Endodermal cell (in vitro differentiated cells): ENCODE measurements at regions not wholly inside any gene's neighbourhood (a gene's known extent, or its start where the extent isn't known, plus 50 kb on each side); places are given as distances from the start of the nearest gene placed in this dataset.
"Not testable (repeated sequence)": the region's sequence is repeated elsewhere in the genome, so short reads cannot be mapped to it uniquely, and the experiment has no call there.

Experiments
- DNase-seq: peaks from one replicate; pipeline ENCODE4 v3.0.0-alpha.2; 2017
- H3K27ac ChIP-seq: 2 replicates; pipeline ENCODE4 v1.5.1; 2013; ENCODE audit warnings: mild to moderate bottlenecking, low read depth, low read length, moderate library complexity
- H3K27me3 ChIP-seq: 2 replicates; pipeline ENCODE4 v1.6.1; 2013; ENCODE audit warnings: mild to moderate bottlenecking, low read length, moderate library complexity; ENCODE audit not compliant: insufficient read depth, control insufficient read depth, poor library complexity, severe bottlenecking
- H3K36me3 ChIP-seq: 2 replicates; pipeline ENCODE4 v1.7.0; 2013; ENCODE audit warnings: mild to moderate bottlenecking, low read length, moderate library complexity; ENCODE audit not compliant: control insufficient read depth, insufficient read depth
- H3K4me1 ChIP-seq: one replicate; pipeline ENCODE4 v1.7.0; 2013; ENCODE audit warnings: low read length; ENCODE audit not compliant: control insufficient read depth, insufficient read depth
- H3K4me3 ChIP-seq: 2 replicates; pipeline ENCODE4 v1.5.1; 2013; ENCODE audit warnings: mild to moderate bottlenecking, low read length, moderate library complexity
- H3K9ac ChIP-seq: 2 replicates; pipeline ENCODE4 v1.6.1; 2013; ENCODE audit warnings: mild to moderate bottlenecking, low read length, moderate library complexity; ENCODE audit not compliant: poor library complexity, severe bottlenecking; ENCODE audit errors: extremely low read depth
- H3K9me3 ChIP-seq: 2 replicates; pipeline ENCODE4 v1.6.1; 2013; ENCODE audit warnings: mild to moderate bottlenecking, low read length, moderate library complexity; ENCODE audit not compliant: control insufficient read depth
- H3K27ac Mint-ChIP-seq: 2 replicates; pipeline ENCODE4 v1.8.0; 2020; ENCODE audit warnings: mixed read lengths
- H3K27me3 Mint-ChIP-seq: 2 replicates; pipeline ENCODE4 v1.8.0; 2021; ENCODE audit warnings: mild to moderate bottlenecking, mixed read lengths; ENCODE audit not compliant: insufficient read depth
- H3K36me3 Mint-ChIP-seq: 2 replicates; pipeline ENCODE4 v1.8.0; 2020; ENCODE audit warnings: low read depth, mixed read lengths
- H3K4me1 Mint-ChIP-seq: 2 replicates; pipeline ENCODE4 v1.8.0; 2020; ENCODE audit warnings: mixed read lengths
- H3K4me3 Mint-ChIP-seq: 2 replicates; pipeline ENCODE4 v1.8.0; 2020; ENCODE audit warnings: mild to moderate bottlenecking, moderate library complexity, mixed read lengths
- H3K9me3 Mint-ChIP-seq: 2 replicates; pipeline ENCODE4 v1.8.0; 2020; ENCODE audit warnings: mild to moderate bottlenecking, mixed read lengths
- WGBS, 2 experiments: methylation state at CpG; one replicate each; pipeline versions ENCODE4 v1.1.5 to v1.1.7; 2013; ENCODE audit warnings: missing lambda C conversion rate in 2 of 2, mixed read lengths in 1 of 2; ENCODE audit not compliant: insufficient coverage in 1 of 2, insufficient read length in 1 of 2; 5-methylcytosine and 5-hydroxymethylcytosine counted together
- TF ChIP-seq, protein P1 (sequence below): fragments of 200-600 bp; sonication (generic); conservative IDR thresholded peaks from 2 replicates; pipeline ENCODE4 v1.5.0; 2021; ENCODE audit warnings: antibody characterized with exemption, mild to moderate bottlenecking

DNA sequence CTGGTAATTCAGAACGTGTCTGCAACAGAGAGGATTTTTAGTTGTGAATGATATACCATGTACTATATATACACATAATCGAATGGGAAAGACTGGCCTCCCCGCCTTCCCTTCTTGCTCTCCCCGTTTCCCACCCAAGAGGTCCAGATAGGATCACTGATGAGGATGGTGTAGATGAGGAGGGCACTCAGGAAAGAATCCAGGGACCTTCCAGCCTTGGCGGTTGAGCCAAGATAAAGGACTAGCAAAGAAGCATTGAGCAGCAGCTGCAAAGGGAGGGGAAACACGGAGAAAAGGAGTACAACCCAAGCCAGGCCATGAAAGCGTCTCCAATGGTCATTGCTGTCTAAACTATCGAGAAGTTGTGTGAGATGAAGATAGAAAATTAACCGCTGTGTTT is 84.0 kb upstream of the EXOC2 start:
- Histone ChIP-seq H3K4me1 (no peaks in the 10 kb centered on the region), H3K4me3 (no peak overlapping the region), H3K36me3 (no peaks in the 10 kb centered on the region), H3K27me3 (no peaks in the 10 kb centered on the region), H3K27ac (no peak overlapping the region), H3K9ac (no peak overlapping the region), H3K9me3 (no peaks in the 10 kb centered on the region)
- Mint-ChIP-seq H3K27me3 (peaks cover 2% of the 10 kb centered on the region), H3K27ac (no peak overlapping the region), H3K9me3 (no peaks in the 10 kb centered on the region), H3K4me1 (no peaks in the 10 kb centered on the region), H3K36me3 (no peaks in the 10 kb centered on the region), H3K4me3 (no peak overlapping the region)
- 90 to 100% methylated on average over 5 to 8 of the region's 9 CpGs for WGBS, 2 experiments
- TF ChIP-seq, protein P1, sequence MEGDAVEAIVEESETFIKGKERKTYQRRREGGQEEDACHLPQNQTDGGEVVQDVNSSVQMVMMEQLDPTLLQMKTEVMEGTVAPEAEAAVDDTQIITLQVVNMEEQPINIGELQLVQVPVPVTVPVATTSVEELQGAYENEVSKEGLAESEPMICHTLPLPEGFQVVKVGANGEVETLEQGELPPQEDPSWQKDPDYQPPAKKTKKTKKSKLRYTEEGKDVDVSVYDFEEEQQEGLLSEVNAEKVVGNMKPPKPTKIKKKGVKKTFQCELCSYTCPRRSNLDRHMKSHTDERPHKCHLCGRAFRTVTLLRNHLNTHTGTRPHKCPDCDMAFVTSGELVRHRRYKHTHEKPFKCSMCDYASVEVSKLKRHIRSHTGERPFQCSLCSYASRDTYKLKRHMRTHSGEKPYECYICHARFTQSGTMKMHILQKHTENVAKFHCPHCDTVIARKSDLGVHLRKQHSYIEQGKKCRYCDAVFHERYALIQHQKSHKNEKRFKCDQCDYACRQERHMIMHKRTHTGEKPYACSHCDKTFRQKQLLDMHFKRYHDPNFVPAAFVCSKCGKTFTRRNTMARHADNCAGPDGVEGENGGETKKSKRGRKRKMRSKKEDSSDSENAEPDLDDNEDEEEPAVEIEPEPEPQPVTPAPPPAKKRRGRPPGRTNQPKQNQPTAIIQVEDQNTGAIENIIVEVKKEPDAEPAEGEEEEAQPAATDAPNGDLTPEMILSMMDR: no peak
- DNase-seq: no peak

DNA sequence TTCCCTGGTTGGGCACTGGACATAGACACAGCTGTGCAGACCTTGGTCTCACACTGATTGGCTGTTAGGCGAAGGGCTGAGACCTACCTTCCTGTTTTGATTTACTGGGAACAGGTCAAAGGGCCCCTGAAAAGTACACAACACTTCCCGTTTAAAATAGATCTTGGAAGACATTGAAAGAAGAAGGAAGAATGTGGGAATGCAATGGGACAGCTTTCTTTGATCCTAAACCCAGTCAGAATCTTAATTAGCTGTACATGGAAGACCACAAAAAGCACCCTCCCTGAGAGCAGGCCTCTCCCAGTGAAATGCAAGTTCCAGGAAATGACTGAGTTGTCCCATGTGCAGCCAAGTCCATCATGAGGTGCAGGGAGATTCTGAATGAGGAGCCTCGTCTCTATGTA is 83.6 kb upstream of the EXOC2 start:
- no peaks in the 10 kb centered on the region for H3K9me3 Mint-ChIP-seq
- TF ChIP-seq, protein P1: no peak
- no peaks in the 10 kb centered on the region for H3K36me3 Mint-ChIP-seq
- Histone ChIP-seq H3K9ac (no peak overlapping the region), H3K27ac (no peak overlapping the region), H3K36me3 (no peaks in the 10 kb centered on the region), H3K4me1 (no peaks in the 10 kb centered on the region), H3K9me3 (no peaks in the 10 kb centered on the region), H3K27me3 (no peaks in the 10 kb centered on the region), H3K4me3 (no peak overlapping the region)
- no peak for DNase-seq
- no peaks in the 10 kb centered on the region for H3K4me1 Mint-ChIP-seq
- no peak overlapping the region for H3K27ac Mint-ChIP-seq
- peaks cover 3% of the 10 kb centered on the region for H3K27me3 Mint-ChIP-seq
- 84 to 88% methylated on average over 2 to 3 of the region's 3 CpGs for WGBS, 2 experiments
- no peak overlapping the region for H3K4me3 Mint-ChIP-seq

DNA sequence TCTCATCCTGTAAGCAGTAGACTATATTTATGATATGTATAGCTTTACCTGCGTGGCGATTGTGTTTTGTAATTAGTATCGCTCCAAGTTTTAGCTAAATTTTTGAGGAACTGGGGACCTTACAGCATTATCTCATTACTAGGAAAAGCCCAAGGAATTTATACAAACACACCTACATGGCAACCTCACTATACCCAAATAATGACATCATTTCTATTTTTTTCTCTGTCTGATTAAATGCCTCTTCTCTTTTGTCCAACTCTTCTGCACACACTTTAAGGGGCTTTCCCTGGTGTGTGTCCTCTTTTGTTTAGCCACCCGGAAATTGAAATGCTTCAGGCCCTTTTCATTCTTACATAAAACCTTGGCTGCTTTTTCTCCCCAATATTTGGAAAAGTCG is 82.9 kb upstream of the EXOC2 start:
- TF ChIP-seq, protein P1: no peak
- no peaks in the 10 kb centered on the region for H3K4me1 ChIP-seq
- Mint-ChIP-seq H3K9me3 (no peaks in the 10 kb centered on the region), H3K4me3 (no peak overlapping the region), H3K4me1 (no peaks in the 10 kb centered on the region), H3K27me3 (peaks cover 3% of the 10 kb centered on the region), H3K36me3 (no peaks in the 10 kb centered on the region), H3K27ac (no peak overlapping the region)
- no peak for DNase-seq
- H3K9ac ChIP-seq: no peak overlapping the region
- no peaks in the 10 kb centered on the region for H3K27me3 ChIP-seq
- no peaks in the 10 kb centered on the region for H3K36me3 ChIP-seq
- WGBS, 2 experiments: 75 to 79% methylated on average over 2 to 5 of the region's 5 CpGs
- no peak overlapping the region for H3K27ac ChIP-seq
- H3K9me3 ChIP-seq: no peaks in the 10 kb centered on the region
- no peak overlapping the region for H3K4me3 ChIP-seq

DNA sequence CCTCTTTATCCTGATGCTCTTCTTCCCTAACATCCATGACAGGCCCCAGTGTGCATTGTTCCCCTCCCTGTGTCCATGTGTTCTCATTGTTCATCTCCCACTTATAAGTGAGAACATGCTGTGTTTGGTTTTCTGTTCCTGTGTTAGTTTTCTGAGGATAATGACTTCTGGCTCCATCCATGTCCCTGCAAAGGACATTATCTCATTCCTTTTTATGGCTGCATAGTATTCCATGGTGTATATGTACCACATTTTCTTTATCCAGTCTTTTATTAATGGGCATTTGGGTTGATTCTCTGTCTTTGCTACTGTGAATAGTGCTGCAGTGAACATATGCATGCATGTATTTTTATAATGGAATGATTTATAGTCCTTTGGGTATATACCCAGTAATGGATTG is 78.7 kb upstream of the EXOC2 start:
- H3K9me3 ChIP-seq, H3K9ac ChIP-seq, H3K9me3 Mint-ChIP-seq, H3K4me1 ChIP-seq, H3K36me3 ChIP-seq, H3K4me3 Mint-ChIP-seq, H3K27me3 Mint-ChIP-seq, H3K27me3 ChIP-seq, H3K4me1 Mint-ChIP-seq, H3K36me3 Mint-ChIP-seq, H3K4me3 ChIP-seq, DNase-seq, H3K27ac ChIP-seq, H3K27ac Mint-ChIP-seq: not testable (repeated sequence)
